Loucy (cell line): ENCODE measurements at regions not wholly inside any gene's neighbourhood (a gene's known extent, or its start where the extent isn't known, plus 50 kb on each side); places are given as distances from the start of the nearest gene placed in this dataset.

Experiments
- H2AFZ ChIP-seq: fragments of 200-600 bp; sonication (generic); 2 replicates; pipeline ENCODE4 v1.6.0; 2016; ENCODE audit warnings: antibody characterized with exemption, mild to moderate bottlenecking, low read length, moderate library complexity
- H3F3A ChIP-seq: fragments of 200-600 bp; 2 replicates; pipeline ENCODE4 v1.6.0; 2016; ENCODE audit warnings: antibody characterized with exemption, low read depth, mild to moderate bottlenecking
- H3K27me3 ChIP-seq: fragments of 200-600 bp; sonication (generic); 2 replicates; pipeline ENCODE4 v1.6.1; 2014; ENCODE audit warnings: low read length, mild to moderate bottlenecking; ENCODE audit not compliant: insufficient read depth, poor library complexity, severe bottlenecking
- H3K36me3 ChIP-seq: fragments of 200-600 bp; sonication (generic); 2 replicates; pipeline ENCODE4 v1.6.1; 2016; ENCODE audit warnings: low read length; ENCODE audit not compliant: insufficient read depth
- H3K4me1 ChIP-seq: fragments of 200-600 bp; sonication (generic); 2 replicates; pipeline ENCODE4 v1.5.1; 2014; ENCODE audit warnings: low read length, mild to moderate bottlenecking; ENCODE audit not compliant: insufficient read depth, poor library complexity, severe bottlenecking
- H3K4me2 ChIP-seq: fragments of 200-600 bp; sonication (generic); 2 replicates; pipeline ENCODE4 v1.6.0; 2014; ENCODE audit warnings: antibody characterized with exemption, low read length, low read depth, mild to moderate bottlenecking; ENCODE audit not compliant: poor library complexity, severe bottlenecking
- H3K4me3 ChIP-seq: fragments of 200-600 bp; sonication (generic); 2 replicates; pipeline ENCODE4 v1.5.1; 2014; ENCODE audit warnings: low read length, mild to moderate bottlenecking, mixed read lengths; ENCODE audit not compliant: poor library complexity, severe bottlenecking
- H3K79me2 ChIP-seq: fragments of 200-600 bp; sonication (generic); 2 replicates; pipeline ENCODE4 v1.6.1; 2014; ENCODE audit warnings: low read length; ENCODE audit not compliant: insufficient read depth
- H3K9ac ChIP-seq: fragments of 200-600 bp; sonication (generic); 2 replicates; pipeline ENCODE4 v1.6.0; 2014; ENCODE audit warnings: mild to moderate bottlenecking, low read depth, low read length, moderate library complexity; ENCODE audit not compliant: poor library complexity, severe bottlenecking
- H3K9me2 ChIP-seq: fragments of 200-600 bp; sonication (generic); replicated peaks from 2 replicates; pipeline ENCODE4 v1.6.1; 2016; ENCODE audit warnings: low read depth, low read length, mixed read lengths
- H3K9me3 ChIP-seq: fragments of 200-600 bp; sonication (generic); 2 replicates; pipeline ENCODE4 v1.6.1; 2014; ENCODE audit warnings: mild to moderate bottlenecking, antibody characterized with exemption, low read length, low read depth; ENCODE audit not compliant: insufficient read depth
- H4K20me1 ChIP-seq: fragments of 200-600 bp; sonication (generic); 2 replicates; pipeline ENCODE4 v1.6.0; 2014; ENCODE audit warnings: antibody characterized with exemption, low read length, mild to moderate bottlenecking; ENCODE audit not compliant: insufficient read depth, poor library complexity, severe bottlenecking
- EZH2phosphoT487 ChIP-seq: fragments of 200-600 bp; IDR thresholded peaks from 2 replicates; pipeline ENCODE4 v1.6.1; 2018; ENCODE audit warnings: antibody characterized with exemption, mild to moderate bottlenecking, moderate library complexity, borderline replicate concordance
- TF ChIP-seq, protein P1 (sequence below): fragments of 200-600 bp; sonication (generic); conservative IDR thresholded peaks from 2 replicates; pipeline ENCODE4 v1.5.1; 2014; ENCODE audit warnings: mild to moderate bottlenecking, antibody characterized with exemption, low read length

- no peaks in the 10 kb centered on the region for H3F3A ChIP-seq
- no peaks in the 10 kb centered on the region for H3K36me3 ChIP-seq
- no peaks in the 10 kb centered on the region for H3K4me1 ChIP-seq
- no peaks in the 10 kb centered on the region for H3K9me3 ChIP-seq
- H2AFZ ChIP-seq = no peak overlapping the region
- no peak overlapping the region for H3K4me2 ChIP-seq
- H3K27me3 ChIP-seq = no peaks in the 10 kb centered on the region
- H3K4me3 ChIP-seq = no peak overlapping the region
- H3K9me2 ChIP-seq = no peaks in the 10 kb centered on the region
- no peak overlapping the region for H3K9ac ChIP-seq
- no peaks in the 10 kb centered on the region for H3K79me2 ChIP-seq
- no peak for TF ChIP-seq EZH2phosphoT487
- TF ChIP-seq, protein P1, sequence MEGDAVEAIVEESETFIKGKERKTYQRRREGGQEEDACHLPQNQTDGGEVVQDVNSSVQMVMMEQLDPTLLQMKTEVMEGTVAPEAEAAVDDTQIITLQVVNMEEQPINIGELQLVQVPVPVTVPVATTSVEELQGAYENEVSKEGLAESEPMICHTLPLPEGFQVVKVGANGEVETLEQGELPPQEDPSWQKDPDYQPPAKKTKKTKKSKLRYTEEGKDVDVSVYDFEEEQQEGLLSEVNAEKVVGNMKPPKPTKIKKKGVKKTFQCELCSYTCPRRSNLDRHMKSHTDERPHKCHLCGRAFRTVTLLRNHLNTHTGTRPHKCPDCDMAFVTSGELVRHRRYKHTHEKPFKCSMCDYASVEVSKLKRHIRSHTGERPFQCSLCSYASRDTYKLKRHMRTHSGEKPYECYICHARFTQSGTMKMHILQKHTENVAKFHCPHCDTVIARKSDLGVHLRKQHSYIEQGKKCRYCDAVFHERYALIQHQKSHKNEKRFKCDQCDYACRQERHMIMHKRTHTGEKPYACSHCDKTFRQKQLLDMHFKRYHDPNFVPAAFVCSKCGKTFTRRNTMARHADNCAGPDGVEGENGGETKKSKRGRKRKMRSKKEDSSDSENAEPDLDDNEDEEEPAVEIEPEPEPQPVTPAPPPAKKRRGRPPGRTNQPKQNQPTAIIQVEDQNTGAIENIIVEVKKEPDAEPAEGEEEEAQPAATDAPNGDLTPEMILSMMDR = no peak
- no peaks in the 10 kb centered on the region for H4K20me1 ChIP-seq
Observed at GRCh38 chr16:13587181-13587580, 332.8 kb upstream of the ERCC4 start.

DNA sequence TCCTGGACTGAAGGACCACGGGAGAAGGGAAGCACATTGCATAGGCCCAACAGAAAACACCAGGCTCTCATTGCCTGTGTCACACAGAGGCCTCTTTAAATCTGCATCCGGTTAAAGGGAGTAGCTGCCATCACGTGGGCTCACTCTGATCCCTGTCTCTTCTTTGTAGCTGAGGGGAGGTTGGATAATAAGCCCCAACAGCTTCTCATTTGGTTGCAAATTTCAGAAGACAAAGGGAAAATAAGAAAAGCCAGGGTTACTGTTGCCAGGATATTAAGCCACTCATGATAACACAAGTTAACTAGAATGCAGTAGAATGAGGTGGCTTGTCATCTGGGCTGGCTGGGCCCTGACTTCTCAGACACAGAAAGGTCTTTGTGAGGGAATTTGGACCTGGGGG, 325.1 kb upstream of the ERCC4 start:
- H3K9me2 ChIP-seq = no peaks in the 10 kb centered on the region
- H3K79me2 ChIP-seq = no peaks in the 10 kb centered on the region
- no peak overlapping the region for H3K9ac ChIP-seq

GRCh38 chr16:13606804-13607203, 313.1 kb upstream of the ERCC4 start:
- no peak overlapping the region for H3K9ac ChIP-seq
- H3K4me3 ChIP-seq = no peak overlapping the region
- H2AFZ ChIP-seq = no peak overlapping the region
- H3K4me1 ChIP-seq = no peaks in the 10 kb centered on the region
- H3K9me2 ChIP-seq = no peaks in the 10 kb centered on the region
- no peaks in the 10 kb centered on the region for H3K79me2 ChIP-seq
- no peak overlapping the region for H3K4me2 ChIP-seq
- no peaks in the 10 kb centered on the region for H3F3A ChIP-seq
- H4K20me1 ChIP-seq = no peaks in the 10 kb centered on the region
- no peaks in the 10 kb centered on the region for H3K27me3 ChIP-seq
- no peaks in the 10 kb centered on the region for H3K9me3 ChIP-seq
- no peak for TF ChIP-seq EZH2phosphoT487
- TF ChIP-seq, protein P1 = no peak
- H3K36me3 ChIP-seq = no peaks in the 10 kb centered on the region

More for the DNA sequence above, 325.1 kb upstream of the ERCC4 start:
- no peak overlapping the region for H3K4me3 ChIP-seq
- H4K20me1 ChIP-seq = no peaks in the 10 kb centered on the region
- H3K27me3 ChIP-seq = no peaks in the 10 kb centered on the region
- H3K36me3 ChIP-seq = no peaks in the 10 kb centered on the region
- TF ChIP-seq, protein P1 = no peak
- no peaks in the 10 kb centered on the region for H3K4me1 ChIP-seq
- H3K4me2 ChIP-seq = no peak overlapping the region
- H3F3A ChIP-seq = no peaks in the 10 kb centered on the region
- no peaks in the 10 kb centered on the region for H3K9me3 ChIP-seq
- no peak overlapping the region for H2AFZ ChIP-seq
